Vagina (tissue), 2 donors: ENCODE measurements at regions not wholly inside any gene's neighbourhood (a gene's known extent, or its start where the extent isn't known, plus 50 kb on each side); places are given as distances from the start of the nearest gene placed in this dataset.

Source experiments
- DNase-seq, 2 donors: peaks; one replicate each; pipeline ENCODE4 v3.0.0-alpha.2; 2017; ENCODE audit errors: extremely low spot score in 2 of 2
- H3K27ac ChIP-seq: fragments of 200-600 bp; sonication (generic); one replicate; pipeline ENCODE4 v1.5.1; 2019
- H3K27me3 ChIP-seq: fragments of 200-600 bp; sonication (generic); one replicate; pipeline ENCODE4 v1.5.1; 2019
- H3K36me3 ChIP-seq, 2 donors: fragments of 200-600 bp; sonication (generic); one replicate each; pipeline ENCODE4 v1.5.1; 2017 to 2019
- H3K4me1 ChIP-seq: fragments of 200-600 bp; sonication (generic); one replicate; pipeline ENCODE4 v1.5.1; 2019
- H3K4me3 ChIP-seq, 2 donors: fragments of 200-600 bp; sonication (generic); 1 replicate in 1 of 2; 2 replicates in 1 of 2; pipeline ENCODE4 v1.5.1; 2016 to 2019
- H3K9me3 ChIP-seq: fragments of 200-600 bp; sonication (generic); one replicate; pipeline ENCODE4 v1.5.1; 2019
- CTCF ChIP-seq, 3 experiments: fragments of 450-650 bp in 2 of 3; fragments of 200-600 bp in 1 of 3; sonication (generic) in 1 of 3; IDR thresholded peaks; one replicate each; pipeline ENCODE4 v1.5.1; 2017 to 2019; ENCODE audit warnings: antibody characterized with exemption in 3 of 3, mild to moderate bottlenecking in 2 of 3, moderate library complexity in 2 of 3
- POLR2A ChIP-seq, 2 donors: fragments of 450-650 bp; IDR thresholded peaks; one replicate each; pipeline ENCODE4 v1.6.1; 2017; ENCODE audit warnings: antibody characterized with exemption in 2 of 2, mild to moderate bottlenecking in 2 of 2, moderate library complexity in 2 of 2
- POLR2AphosphoS5 ChIP-seq, 2 donors: sonication (generic); formaldehyde crosslinking; IDR thresholded peaks; one replicate each; pipeline ENCODE4 v1.9.0; 2017; ENCODE audit warnings: antibody characterized with exemption in 2 of 2, mild to moderate bottlenecking in 2 of 2, low read depth in 1 of 2; ENCODE audit not compliant: insufficient read depth in 1 of 2
- intact Hi-C: fragments of 100-400 bp; cut with DNase I; formaldehyde crosslinking; loops from one replicate; pipeline ENCODE4 v1.15.1; 2023

- intact Hi-C loops = no loop called here
Measured at GRCh38 chr4:108458681-108459080, 161.7 kb upstream of the RPL34 start.

GRCh38 chr4:108454227-108454626, 166.1 kb upstream of the RPL34 start:
- no peaks in the 10 kb centered on the region for H3K4me1 ChIP-seq
- no peaks in the 10 kb centered on the region for H3K9me3 ChIP-seq
- no peak overlapping the region for H3K27ac ChIP-seq
- H3K27me3 ChIP-seq = no peaks in the 10 kb centered on the region
- no peaks in the 10 kb centered on the region for H3K36me3 ChIP-seq
- H3K4me3 ChIP-seq = no peak overlapping the region
- intact Hi-C loops = no loop called here
- DNase-seq = no peak
- TF ChIP-seq CTCF (IDR thresholded peaks at IDR 0.05) = no peak
- TF ChIP-seq POLR2AphosphoS5 (IDR thresholded peaks at IDR 0.05; ENCODE audit: insufficient read depth in 1 of 2, low read depth in 1 of 2) = no peak
- no peak for TF ChIP-seq POLR2A (IDR thresholded peaks at IDR 0.05)

More at GRCh38 chr4:108458681-108459080, 161.7 kb upstream of the RPL34 start:
- Histone ChIP-seq H3K27me3 (no peaks in the 10 kb centered on the region), H3K4me3 (no peak overlapping the region), H3K9me3 (no peaks in the 10 kb centered on the region), H3K36me3 (no peaks in the 10 kb centered on the region), H3K27ac (no peak overlapping the region), H3K4me1 (no peaks in the 10 kb centered on the region)
- TF ChIP-seq CTCF (IDR thresholded peaks at IDR 0.05) = no peak
- TF ChIP-seq POLR2A (IDR thresholded peaks at IDR 0.05) = no peak
- TF ChIP-seq POLR2AphosphoS5 (IDR thresholded peaks at IDR 0.05; ENCODE audit: insufficient read depth in 1 of 2, low read depth in 1 of 2) = no peak
- no peak for DNase-seq

- intact Hi-C loops = no loop called here
- no peaks in the 10 kb centered on the region for H3K9me3 ChIP-seq
- no peak for TF ChIP-seq POLR2AphosphoS5 (IDR thresholded peaks at IDR 0.05; ENCODE audit: insufficient read depth in 1 of 2, low read depth in 1 of 2)
- no peak for TF ChIP-seq CTCF (IDR thresholded peaks at IDR 0.05)
- TF ChIP-seq POLR2A (IDR thresholded peaks at IDR 0.05) = no peak
- no peaks in the 10 kb centered on the region for H3K4me1 ChIP-seq
- no peak for DNase-seq
- H3K27ac ChIP-seq = no peak overlapping the region
- no peak overlapping the region for H3K4me3 ChIP-seq
- no peaks in the 10 kb centered on the region for H3K27me3 ChIP-seq
- no peaks in the 10 kb centered on the region for H3K36me3 ChIP-seq
Measured at GRCh38 chr4:108453366-108453765, 167.0 kb upstream of the RPL34 start.

GRCh38 chr4:108450236-108450898, 170.0 kb upstream of the RPL34 start:
- H3K4me1 ChIP-seq = no peaks in the 10 kb centered on the region
- H3K27me3 ChIP-seq = no peaks in the 10 kb centered on the region
- intact Hi-C loops = no loop called here
- TF ChIP-seq POLR2A (IDR thresholded peaks at IDR 0.05) (no peak), POLR2AphosphoS5 (IDR thresholded peaks at IDR 0.05; ENCODE audit: insufficient read depth in 1 of 2, low read depth in 1 of 2) (no peak), CTCF (IDR thresholded peaks at IDR 0.05) (no peak)
- DNase-seq = no peak
- no peak overlapping the region for H3K27ac ChIP-seq
- H3K4me3 ChIP-seq = no peak overlapping the region
- H3K36me3 ChIP-seq = no peaks in the 10 kb centered on the region
- H3K9me3 ChIP-seq = no peaks in the 10 kb centered on the region

- no peaks in the 10 kb centered on the region for H3K9me3 ChIP-seq
- intact Hi-C loops = no loop called here
- TF ChIP-seq POLR2A (IDR thresholded peaks at IDR 0.05) (no peak), CTCF (IDR thresholded peaks at IDR 0.05) (no peak), POLR2AphosphoS5 (IDR thresholded peaks at IDR 0.05; ENCODE audit: insufficient read depth in 1 of 2, low read depth in 1 of 2) (no peak)
Measured at GRCh38 chr4:108449129-108449528, 171.2 kb upstream of the RPL34 start.

More at GRCh38 chr4:108449129-108449528, 171.2 kb upstream of the RPL34 start:
- Histone ChIP-seq H3K4me1 (no peaks in the 10 kb centered on the region), H3K27ac (no peak overlapping the region), H3K36me3 (no peaks in the 10 kb centered on the region), H3K4me3 (no peak overlapping the region), H3K27me3 (no peaks in the 10 kb centered on the region)
- DNase-seq = no peak
